Karpas-422 (cell line): ENCODE measurements at regions not wholly inside any gene's neighbourhood (a gene's known extent, or its start where the extent isn't known, plus 50 kb on each side); places are given as distances from the start of the nearest gene placed in this dataset.

Experiments
- DNase-seq: peaks from one replicate; pipeline ENCODE4 v3.0.0-alpha.2; 2015
- H2AFZ ChIP-seq: fragments of 200-600 bp; sonication (generic); 2 replicates; pipeline ENCODE4 v1.6.1; 2014; ENCODE audit warnings: antibody characterized with exemption, low read length, mixed read lengths
- H3K27ac ChIP-seq: fragments of 200-600 bp; sonication (generic); 2 replicates; pipeline ENCODE4 v1.5.1; 2014; ENCODE audit warnings: mild to moderate bottlenecking, low read length, moderate library complexity
- H3K27me3 ChIP-seq: fragments of 200-600 bp; sonication (generic); 2 replicates; pipeline ENCODE4 v1.6.1; 2014; ENCODE audit warnings: low read length, mixed read lengths
- H3K36me3 ChIP-seq: fragments of 200-600 bp; sonication (generic); 2 replicates; pipeline ENCODE4 v1.6.1; 2014; ENCODE audit warnings: low read length, mixed read lengths; ENCODE audit not compliant: insufficient read depth
- H3K4me1 ChIP-seq: fragments of 200-600 bp; sonication (generic); 2 replicates; pipeline ENCODE4 v1.6.1; 2014; ENCODE audit warnings: mild to moderate bottlenecking, low read length, mixed read lengths
- H3K4me2 ChIP-seq: fragments of 200-600 bp; sonication (generic); 2 replicates; pipeline ENCODE4 v1.6.1; 2014; ENCODE audit warnings: low read length, low read depth, mild to moderate bottlenecking; ENCODE audit not compliant: poor library complexity, severe bottlenecking
- H3K4me3 ChIP-seq: fragments of 200-600 bp; sonication (generic); 2 replicates; pipeline ENCODE4 v1.5.1; 2014; ENCODE audit warnings: mild to moderate bottlenecking, antibody characterized with exemption, low read length, mixed read lengths
- H3K79me2 ChIP-seq: fragments of 200-600 bp; sonication (generic); 2 replicates; pipeline ENCODE4 v1.6.1; 2014; ENCODE audit warnings: mild to moderate bottlenecking, low read length, mixed read lengths
- H3K9ac ChIP-seq: fragments of 200-600 bp; sonication (generic); 2 replicates; pipeline ENCODE4 v1.6.0; 2014; ENCODE audit warnings: low read length
- H3K9me2 ChIP-seq: fragments of 200-600 bp; sonication (generic), shearing (Covaris generic); replicated peaks from 2 replicates; pipeline ENCODE4 v1.6.0; 2014; ENCODE audit warnings: mild to moderate bottlenecking, low read length, moderate library complexity; ENCODE audit not compliant: insufficient read depth
- H3K9me3 ChIP-seq: fragments of 300-700, 200-600 bp; sonication (generic); 2 replicates; pipeline ENCODE4 v1.6.1; 2014; ENCODE audit warnings: low read length, mixed read lengths
- H4K20me1 ChIP-seq: fragments of 200-600 bp; sonication (generic); 2 replicates; pipeline ENCODE4 v1.6.1; 2014; ENCODE audit warnings: mild to moderate bottlenecking, antibody characterized with exemption, low read length, low read depth; ENCODE audit not compliant: insufficient read depth

DNA sequence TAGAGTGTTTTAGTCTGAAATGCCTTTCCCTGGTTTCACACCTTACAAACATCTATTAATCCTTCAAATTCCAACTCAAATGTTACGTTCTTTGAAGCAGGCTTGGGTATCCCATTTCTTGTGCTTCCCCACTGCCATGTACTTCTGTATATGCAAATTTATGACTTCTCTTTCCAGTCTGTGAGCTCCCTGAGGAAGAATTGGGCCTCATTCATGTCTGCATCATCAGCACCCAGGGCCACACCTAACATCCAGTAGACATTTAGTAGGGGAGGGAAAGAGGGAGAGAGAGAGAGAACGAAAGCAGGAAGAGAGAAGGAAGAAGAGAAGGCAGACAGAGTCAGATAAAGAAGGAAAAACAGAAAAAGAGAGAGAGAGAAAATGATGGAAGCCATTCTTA lies 53.3 kb upstream of the KY start:
- no peaks in the 10 kb centered on the region for H3K36me3 ChIP-seq
- H3K4me1 ChIP-seq, result no peaks in the 10 kb centered on the region

DNA sequence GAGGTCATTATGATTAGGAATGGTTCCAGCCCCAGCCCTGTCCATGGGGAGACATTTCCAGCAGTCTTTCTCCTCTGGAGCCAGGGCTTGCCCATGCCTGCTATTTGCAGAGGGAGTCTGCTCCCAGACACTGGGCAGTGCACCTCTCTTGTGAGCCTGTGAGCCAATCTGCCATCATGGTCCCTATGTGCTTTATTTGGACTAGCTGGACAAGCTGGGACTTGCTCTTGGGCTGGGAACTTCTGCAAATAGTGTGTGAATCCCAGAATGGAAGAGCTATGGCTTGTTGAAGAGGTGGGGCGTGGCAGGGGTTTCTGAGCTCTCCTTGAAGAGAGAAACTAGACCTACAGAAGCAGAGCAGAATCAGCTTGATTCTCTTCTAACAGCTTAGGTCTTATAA lies 53.7 kb upstream of the KY start:
- H3K9me3 ChIP-seq, result no peaks in the 10 kb centered on the region
- H3K4me2 ChIP-seq, result no peak overlapping the region
- no peaks in the 10 kb centered on the region for H3K9me2 ChIP-seq
- no peaks in the 10 kb centered on the region for H3K4me1 ChIP-seq
- DNase-seq, result no peak
- H3K79me2 ChIP-seq, result no peaks in the 10 kb centered on the region
- no peaks in the 10 kb centered on the region for H4K20me1 ChIP-seq
- no peak overlapping the region for H3K27ac ChIP-seq
- H3K36me3 ChIP-seq, result no peaks in the 10 kb centered on the region
- no peak overlapping the region for H2AFZ ChIP-seq
- H3K9ac ChIP-seq, result no peak overlapping the region
- no peaks in the 10 kb centered on the region for H3K27me3 ChIP-seq
- no peak overlapping the region for H3K4me3 ChIP-seq

More for the DNA sequence above, 53.3 kb upstream of the KY start:
- Histone ChIP-seq H3K9me2 (no peaks in the 10 kb centered on the region), H3K9me3 (no peaks in the 10 kb centered on the region), H3K9ac (no peak overlapping the region), H4K20me1 (no peaks in the 10 kb centered on the region), H3K79me2 (no peaks in the 10 kb centered on the region), H3K4me3 (no peak overlapping the region), H3K27me3 (no peaks in the 10 kb centered on the region), H3K27ac (no peak overlapping the region), H3K4me2 (no peak overlapping the region), H2AFZ (no peak overlapping the region)
- no peak for DNase-seq

DNA sequence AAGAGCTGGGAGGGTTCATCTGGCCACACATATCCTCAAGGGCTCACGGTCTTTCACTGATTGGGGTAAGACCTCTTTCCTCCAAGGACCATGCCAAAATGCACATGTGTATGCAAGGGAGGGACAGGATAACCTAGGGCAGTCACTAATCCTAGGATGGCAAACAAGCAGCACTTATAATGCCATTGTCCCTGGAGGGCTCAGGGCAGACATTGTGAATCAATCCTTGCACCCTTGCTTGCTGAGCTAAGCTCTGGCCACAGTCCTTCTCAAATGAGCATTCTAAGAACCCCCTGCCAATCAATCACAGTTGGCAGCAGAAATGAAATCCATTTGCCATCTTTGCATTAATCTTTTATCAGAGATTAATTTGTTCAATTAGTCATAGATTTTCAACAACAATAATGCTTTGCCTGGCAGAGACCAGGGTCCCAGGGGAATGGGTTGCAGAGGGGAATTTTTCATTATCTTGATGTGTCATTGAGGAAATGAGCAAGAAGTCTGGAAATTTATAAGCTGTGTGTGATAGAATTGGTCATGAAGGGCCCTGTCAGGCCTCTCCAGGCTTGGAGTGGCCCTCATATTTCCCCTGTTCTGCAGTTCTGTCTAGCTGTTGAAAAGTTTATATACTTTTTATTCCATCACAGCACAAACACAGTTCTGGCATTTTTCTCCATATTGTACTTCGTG lies 57.2 kb upstream of the KY start:
- H3K9me2 ChIP-seq, result no peaks in the 10 kb centered on the region
- no peak overlapping the region for H3K4me3 ChIP-seq
- no peaks in the 10 kb centered on the region for H3K27me3 ChIP-seq
- H3K9me3 ChIP-seq, result no peaks in the 10 kb centered on the region
- H3K79me2 ChIP-seq, result no peaks in the 10 kb centered on the region
- no peak overlapping the region for H3K4me2 ChIP-seq
- no peak overlapping the region for H2AFZ ChIP-seq
- no peak for DNase-seq
- H3K4me1 ChIP-seq, result no peaks in the 10 kb centered on the region
- no peaks in the 10 kb centered on the region for H3K36me3 ChIP-seq
- no peaks in the 10 kb centered on the region for H4K20me1 ChIP-seq
- H3K9ac ChIP-seq, result no peak overlapping the region
- H3K27ac ChIP-seq, result no peak overlapping the region

GRCh38 chr3:134708671-134709070 lies 57.8 kb upstream of the KY start:
- Histone ChIP-seq H3K9ac (no peak overlapping the region), H3K4me2 (no peak overlapping the region), H2AFZ (no peak overlapping the region), H3K9me2 (no peaks in the 10 kb centered on the region), H3K36me3 (no peaks in the 10 kb centered on the region), H3K9me3 (no peaks in the 10 kb centered on the region), H4K20me1 (no peaks in the 10 kb centered on the region), H3K4me3 (no peak overlapping the region), H3K79me2 (no peaks in the 10 kb centered on the region), H3K27me3 (no peaks in the 10 kb centered on the region), H3K27ac (no peak overlapping the region), H3K4me1 (peaks cover 3% of the 10 kb centered on the region)
- DNase-seq, result no peak

GRCh38 chr3:134709076-134709475 lies 58.3 kb upstream of the KY start:
- Histone ChIP-seq H2AFZ (no peak overlapping the region), H3K4me2 (no peak overlapping the region), H3K9me2 (no peaks in the 10 kb centered on the region), H3K27me3 (no peaks in the 10 kb centered on the region), H4K20me1 (no peaks in the 10 kb centered on the region), H3K36me3 (no peaks in the 10 kb centered on the region), H3K9ac (no peak overlapping the region), H3K27ac (no peak overlapping the region), H3K4me1 (peaks cover 6% of the 10 kb centered on the region), H3K9me3 (no peaks in the 10 kb centered on the region), H3K79me2 (no peaks in the 10 kb centered on the region), H3K4me3 (no peak overlapping the region)
- DNase-seq, result no peak

DNA sequence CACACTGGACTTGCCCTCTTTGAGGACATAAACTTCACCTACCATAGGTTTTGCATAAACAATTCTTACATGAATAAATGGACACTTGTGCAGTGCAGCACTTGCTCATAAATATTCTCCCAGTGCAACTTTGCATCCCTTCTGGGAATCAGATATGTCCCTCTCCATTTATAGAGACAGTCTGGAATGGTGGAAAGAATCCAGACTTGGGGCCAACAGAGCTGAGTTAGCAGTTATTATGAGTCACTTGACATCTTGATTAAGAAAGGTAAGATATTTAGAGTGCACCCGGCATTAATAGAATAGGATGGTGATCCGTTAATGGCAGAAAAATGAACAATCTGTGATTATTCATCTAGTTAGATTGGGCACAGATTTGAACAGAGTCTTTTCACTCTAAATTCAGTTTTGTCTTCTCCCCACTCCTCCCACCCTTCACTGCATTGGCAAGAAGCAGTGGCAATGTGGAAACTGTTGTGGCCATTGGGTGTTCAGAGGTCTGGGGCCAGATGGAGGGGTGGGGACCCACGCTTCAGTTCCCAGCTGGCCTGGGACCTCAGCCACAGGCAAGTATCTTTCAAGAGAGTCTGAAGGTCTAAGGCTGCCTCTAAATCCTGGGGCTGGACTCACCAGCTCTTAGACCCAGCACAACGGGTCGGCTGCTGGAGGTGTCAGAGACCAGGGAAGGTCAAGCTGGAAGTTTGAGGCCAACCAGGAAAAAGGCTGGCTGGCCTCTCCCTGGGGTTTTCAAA lies 58.9 kb upstream of the KY start:
- Histone ChIP-seq H3K36me3 (no peaks in the 10 kb centered on the region), H2AFZ (no peak overlapping the region), H3K4me3 (no peak overlapping the region), H3K4me1 (peaks cover 6% of the 10 kb centered on the region), H3K4me2 (no peak overlapping the region), H3K9me3 (no peaks in the 10 kb centered on the region), H3K79me2 (no peaks in the 10 kb centered on the region), H3K27ac (no peak overlapping the region), H3K27me3 (no peaks in the 10 kb centered on the region), H4K20me1 (no peaks in the 10 kb centered on the region), H3K9me2 (no peaks in the 10 kb centered on the region), H3K9ac (no peak overlapping the region)
- no peak for DNase-seq

- no peaks in the 10 kb centered on the region for H3K27me3 ChIP-seq
- H3K9me3 ChIP-seq, result no peaks in the 10 kb centered on the region
- no peak overlapping the region for H3K9ac ChIP-seq
- H3K4me3 ChIP-seq, result no peak overlapping the region
- DNase-seq, result no peak
- H3K4me2 ChIP-seq, result no peak overlapping the region
- H4K20me1 ChIP-seq, result no peaks in the 10 kb centered on the region
- H3K4me1 ChIP-seq, result peaks cover 6% of the 10 kb centered on the region
- no peaks in the 10 kb centered on the region for H3K79me2 ChIP-seq
- no peaks in the 10 kb centered on the region for H3K36me3 ChIP-seq
- no peak overlapping the region for H3K27ac ChIP-seq
- no peaks in the 10 kb centered on the region for H3K9me2 ChIP-seq
- H2AFZ ChIP-seq, result no peak overlapping the region
Observed at GRCh38 chr3:134710313-134710680, 59.5 kb upstream of the KY start.

DNA sequence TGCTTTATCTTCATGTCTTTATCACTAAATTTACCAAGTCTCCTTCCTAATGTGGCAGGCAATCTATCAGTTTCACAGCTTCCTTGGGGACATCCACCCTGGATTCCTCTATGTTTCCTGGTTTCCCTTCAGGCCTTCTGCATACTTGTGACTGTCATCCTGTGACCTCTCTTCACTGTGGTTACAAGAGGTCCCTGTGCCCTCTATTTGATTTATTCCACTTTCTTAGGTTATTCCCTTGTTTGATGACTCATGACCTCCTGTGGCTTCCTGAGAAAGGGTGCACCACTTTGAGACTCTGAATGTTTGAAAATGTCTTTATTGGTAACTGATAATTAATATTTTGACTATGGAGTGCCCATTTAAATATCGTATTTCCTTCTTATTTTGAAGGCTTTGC lies 60.5 kb upstream of the KY start:
- no peaks in the 10 kb centered on the region for H3K79me2 ChIP-seq
- H3K9me2 ChIP-seq, result no peaks in the 10 kb centered on the region
- no peak for DNase-seq
- H3K36me3 ChIP-seq, result no peaks in the 10 kb centered on the region
- no peaks in the 10 kb centered on the region for H4K20me1 ChIP-seq
- H2AFZ ChIP-seq, result no peak overlapping the region
- H3K9ac ChIP-seq, result no peak overlapping the region
- H3K27me3 ChIP-seq, result no peaks in the 10 kb centered on the region
- peaks cover 6% of the 10 kb centered on the region for H3K4me1 ChIP-seq
- H3K4me3 ChIP-seq, result no peak overlapping the region
- no peak overlapping the region for H3K4me2 ChIP-seq
- H3K27ac ChIP-seq, result no peak overlapping the region
- no peaks in the 10 kb centered on the region for H3K9me3 ChIP-seq
